ENCODE measurements at regions not wholly inside any gene's neighbourhood (a gene's known extent, or its start where the extent isn't known, plus 50 kb on each side); places are given as distances from the start of the nearest gene placed in this dataset.

DNA sequence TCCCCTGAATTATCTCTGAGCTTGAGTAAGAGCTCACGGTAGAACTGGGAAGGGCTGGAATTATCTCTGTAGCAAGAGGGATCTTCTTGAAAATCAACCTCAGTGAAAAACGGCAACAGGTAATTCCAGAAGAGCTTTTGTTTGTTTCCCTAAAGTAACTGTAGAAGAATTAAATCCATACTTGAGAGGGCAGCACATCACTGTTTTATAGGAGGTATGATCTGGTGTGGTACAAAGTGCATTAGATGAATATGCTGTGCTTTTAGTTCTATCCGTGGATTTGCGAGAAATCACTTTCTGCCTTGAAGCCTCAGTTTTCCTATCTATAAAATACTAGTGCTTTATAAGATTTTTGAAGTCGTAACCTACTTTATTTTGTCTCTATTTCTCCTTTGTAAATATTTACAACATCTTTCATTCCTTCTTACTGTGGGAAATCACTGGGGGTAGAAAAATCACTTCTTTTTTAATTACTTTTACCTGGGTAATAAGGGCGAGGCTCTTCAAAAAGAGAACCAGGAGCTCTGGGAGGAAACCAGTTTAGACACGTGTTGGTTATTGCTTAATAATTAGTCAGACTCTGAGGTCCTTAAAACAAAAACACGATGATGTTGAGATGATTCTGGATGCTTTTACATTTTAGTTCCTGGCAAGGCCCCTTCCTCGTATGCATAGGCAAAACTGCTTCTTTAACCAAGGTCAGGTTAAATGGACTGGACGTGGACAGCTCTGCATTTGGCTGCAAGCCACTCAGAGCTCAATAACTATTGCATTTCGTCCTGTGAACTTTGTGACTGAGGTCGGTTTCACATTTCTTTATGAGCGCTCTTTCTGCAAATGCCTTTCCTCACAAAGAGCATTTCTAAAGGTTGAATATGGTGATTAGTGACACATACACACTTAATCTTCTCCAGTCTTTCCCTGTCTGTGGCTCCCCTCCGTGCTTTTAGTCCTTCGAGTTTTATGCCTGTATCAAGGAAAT is 376.1 kb downstream of the BRINP1 start:
- TF ChIP-seq, protein P1, sequence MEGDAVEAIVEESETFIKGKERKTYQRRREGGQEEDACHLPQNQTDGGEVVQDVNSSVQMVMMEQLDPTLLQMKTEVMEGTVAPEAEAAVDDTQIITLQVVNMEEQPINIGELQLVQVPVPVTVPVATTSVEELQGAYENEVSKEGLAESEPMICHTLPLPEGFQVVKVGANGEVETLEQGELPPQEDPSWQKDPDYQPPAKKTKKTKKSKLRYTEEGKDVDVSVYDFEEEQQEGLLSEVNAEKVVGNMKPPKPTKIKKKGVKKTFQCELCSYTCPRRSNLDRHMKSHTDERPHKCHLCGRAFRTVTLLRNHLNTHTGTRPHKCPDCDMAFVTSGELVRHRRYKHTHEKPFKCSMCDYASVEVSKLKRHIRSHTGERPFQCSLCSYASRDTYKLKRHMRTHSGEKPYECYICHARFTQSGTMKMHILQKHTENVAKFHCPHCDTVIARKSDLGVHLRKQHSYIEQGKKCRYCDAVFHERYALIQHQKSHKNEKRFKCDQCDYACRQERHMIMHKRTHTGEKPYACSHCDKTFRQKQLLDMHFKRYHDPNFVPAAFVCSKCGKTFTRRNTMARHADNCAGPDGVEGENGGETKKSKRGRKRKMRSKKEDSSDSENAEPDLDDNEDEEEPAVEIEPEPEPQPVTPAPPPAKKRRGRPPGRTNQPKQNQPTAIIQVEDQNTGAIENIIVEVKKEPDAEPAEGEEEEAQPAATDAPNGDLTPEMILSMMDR (IDR thresholded peaks at IDR 0.05), result no peak
- no peak for TF ChIP-seq POLR2A (IDR thresholded peaks at IDR 0.05)

Data from adrenal gland (tissue), 5 donors.